Glutamatergic neuron (in vitro differentiated cells): ENCODE measurements at regions not wholly inside any gene's neighbourhood (a gene's known extent, or its start where the extent isn't known, plus 50 kb on each side); places are given as distances from the start of the nearest gene placed in this dataset.

Experiments
- DNase-seq: peaks from one replicate; pipeline ENCODE4 v3.0.0; 2022
- H3K27ac Mint-ChIP-seq: one replicate; pipeline ENCODE4 v1.8.0; 2020; ENCODE audit warnings: mild to moderate bottlenecking, mixed read lengths, inconsistent platforms; ENCODE audit not compliant: unreplicated experiment
- H3K27me3 Mint-ChIP-seq: one replicate; pipeline ENCODE4 v1.8.0; 2020; ENCODE audit warnings: mild to moderate bottlenecking, moderate library complexity, mixed read lengths, inconsistent platforms; ENCODE audit not compliant: unreplicated experiment
- H3K36me3 Mint-ChIP-seq: one replicate; pipeline ENCODE4 v1.8.0; 2020; ENCODE audit warnings: mild to moderate bottlenecking, mixed read lengths, inconsistent platforms; ENCODE audit not compliant: unreplicated experiment
- H3K4me1 Mint-ChIP-seq: one replicate; pipeline ENCODE4 v1.8.0; 2020; ENCODE audit warnings: mild to moderate bottlenecking, low read depth, mixed read lengths, inconsistent platforms; ENCODE audit not compliant: unreplicated experiment
- H3K4me3 Mint-ChIP-seq: one replicate; pipeline ENCODE4 v1.8.0; 2020; ENCODE audit warnings: mild to moderate bottlenecking, mixed read lengths, inconsistent platforms; ENCODE audit not compliant: unreplicated experiment
- H3K9me3 Mint-ChIP-seq: one replicate; pipeline ENCODE4 v1.8.0; 2020; ENCODE audit warnings: mild to moderate bottlenecking, moderate library complexity, mixed read lengths, inconsistent platforms; ENCODE audit not compliant: unreplicated experiment
- TF ChIP-seq, protein P1 (sequence below): fragments of 200-600 bp; sonication (generic); IDR thresholded peaks from one replicate; pipeline ENCODE4 v1.5.0; 2021; ENCODE audit not compliant: partially characterized antibody, unreplicated experiment

DNA sequence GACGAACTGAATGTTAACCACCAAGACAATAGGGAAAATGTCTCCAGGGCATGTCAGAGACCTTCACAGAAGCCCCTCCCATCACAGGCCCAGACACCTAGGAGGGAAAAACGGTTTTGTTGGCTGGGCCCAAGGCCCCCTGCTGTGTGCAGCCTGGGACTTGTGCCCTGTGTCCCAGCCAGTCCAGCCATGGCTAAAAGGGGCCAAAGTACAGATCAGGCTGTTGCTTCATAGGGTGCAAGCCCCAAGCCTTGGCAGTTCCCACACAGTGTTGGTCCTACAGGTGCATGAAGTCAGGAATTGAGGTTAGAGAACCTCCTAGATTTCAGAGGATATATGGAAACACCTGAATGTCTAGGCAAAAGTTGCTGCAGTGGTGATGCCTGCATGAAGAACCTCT, 428.7 kb downstream of the SUCLA2 start:
- no peak overlapping the region for H3K27ac Mint-ChIP-seq
- no peak overlapping the region for H3K4me3 Mint-ChIP-seq
- H3K4me1 Mint-ChIP-seq, result no peaks in the 10 kb centered on the region
- no peaks in the 10 kb centered on the region for H3K27me3 Mint-ChIP-seq
- peaks cover 5% of the 10 kb centered on the region for H3K9me3 Mint-ChIP-seq
- DNase-seq, result no peak
- TF ChIP-seq, protein P1, sequence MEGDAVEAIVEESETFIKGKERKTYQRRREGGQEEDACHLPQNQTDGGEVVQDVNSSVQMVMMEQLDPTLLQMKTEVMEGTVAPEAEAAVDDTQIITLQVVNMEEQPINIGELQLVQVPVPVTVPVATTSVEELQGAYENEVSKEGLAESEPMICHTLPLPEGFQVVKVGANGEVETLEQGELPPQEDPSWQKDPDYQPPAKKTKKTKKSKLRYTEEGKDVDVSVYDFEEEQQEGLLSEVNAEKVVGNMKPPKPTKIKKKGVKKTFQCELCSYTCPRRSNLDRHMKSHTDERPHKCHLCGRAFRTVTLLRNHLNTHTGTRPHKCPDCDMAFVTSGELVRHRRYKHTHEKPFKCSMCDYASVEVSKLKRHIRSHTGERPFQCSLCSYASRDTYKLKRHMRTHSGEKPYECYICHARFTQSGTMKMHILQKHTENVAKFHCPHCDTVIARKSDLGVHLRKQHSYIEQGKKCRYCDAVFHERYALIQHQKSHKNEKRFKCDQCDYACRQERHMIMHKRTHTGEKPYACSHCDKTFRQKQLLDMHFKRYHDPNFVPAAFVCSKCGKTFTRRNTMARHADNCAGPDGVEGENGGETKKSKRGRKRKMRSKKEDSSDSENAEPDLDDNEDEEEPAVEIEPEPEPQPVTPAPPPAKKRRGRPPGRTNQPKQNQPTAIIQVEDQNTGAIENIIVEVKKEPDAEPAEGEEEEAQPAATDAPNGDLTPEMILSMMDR, result no peak
- H3K36me3 Mint-ChIP-seq, result peaks cover 10% of the 10 kb centered on the region

DNA sequence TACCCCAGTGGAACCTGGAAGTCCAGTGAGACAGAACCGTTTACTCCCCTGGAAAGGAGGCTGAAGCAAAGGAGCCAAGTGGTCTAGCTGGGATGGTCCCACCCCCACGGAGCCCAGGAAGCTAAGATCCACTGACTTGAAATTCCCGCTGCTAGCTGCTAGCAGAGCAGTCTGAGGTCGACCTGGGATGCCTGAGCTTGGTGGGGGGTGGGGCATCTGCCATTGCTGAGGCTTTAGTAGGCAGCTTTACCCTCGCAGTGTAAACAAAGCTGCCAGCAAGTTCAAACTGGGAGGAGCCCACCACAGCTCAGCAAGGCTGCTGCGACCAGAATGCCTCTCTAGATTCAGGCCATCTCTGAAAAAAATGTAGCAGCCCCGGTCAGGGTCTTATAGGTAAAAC, 437.0 kb downstream of the SUCLA2 start:
- DNase-seq, result no peak

DNA sequence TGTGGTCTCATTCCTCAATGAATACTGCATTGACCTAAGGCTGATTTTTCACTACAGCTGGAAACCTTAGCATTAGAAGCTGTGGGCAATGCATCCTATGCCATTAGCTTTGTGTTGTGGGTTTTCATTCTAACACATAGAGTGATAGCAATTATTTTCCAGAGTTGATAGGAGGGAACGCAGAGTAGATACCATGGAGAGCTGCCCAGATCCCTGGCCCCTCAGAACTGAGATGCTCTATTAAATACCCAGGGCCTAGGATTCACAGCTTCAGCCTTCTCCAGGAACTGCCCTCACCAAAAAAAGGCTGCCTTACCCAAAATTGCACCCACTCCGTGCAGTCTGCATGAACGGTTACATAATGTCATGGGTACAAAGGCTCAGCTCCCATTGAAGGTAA, 444.4 kb downstream of the SUCLA2 start:
- H3K4me1 Mint-ChIP-seq, result peaks cover 3% of the 10 kb centered on the region
- H3K36me3 Mint-ChIP-seq, result no peaks in the 10 kb centered on the region
- no peak for DNase-seq
- TF ChIP-seq, protein P1, result no peak
- no peak overlapping the region for H3K27ac Mint-ChIP-seq
- H3K27me3 Mint-ChIP-seq, result peaks cover 2% of the 10 kb centered on the region
- no peak overlapping the region for H3K4me3 Mint-ChIP-seq
- H3K9me3 Mint-ChIP-seq, result no peaks in the 10 kb centered on the region

More for the DNA sequence above, 437.0 kb downstream of the SUCLA2 start:
- peaks cover 3% of the 10 kb centered on the region for H3K9me3 Mint-ChIP-seq
- H3K27ac Mint-ChIP-seq, result no peak overlapping the region
- H3K36me3 Mint-ChIP-seq, result no peaks in the 10 kb centered on the region
- H3K27me3 Mint-ChIP-seq, result no peaks in the 10 kb centered on the region
- no peak overlapping the region for H3K4me3 Mint-ChIP-seq
- H3K4me1 Mint-ChIP-seq, result no peaks in the 10 kb centered on the region
- TF ChIP-seq, protein P1, result no peak

DNA sequence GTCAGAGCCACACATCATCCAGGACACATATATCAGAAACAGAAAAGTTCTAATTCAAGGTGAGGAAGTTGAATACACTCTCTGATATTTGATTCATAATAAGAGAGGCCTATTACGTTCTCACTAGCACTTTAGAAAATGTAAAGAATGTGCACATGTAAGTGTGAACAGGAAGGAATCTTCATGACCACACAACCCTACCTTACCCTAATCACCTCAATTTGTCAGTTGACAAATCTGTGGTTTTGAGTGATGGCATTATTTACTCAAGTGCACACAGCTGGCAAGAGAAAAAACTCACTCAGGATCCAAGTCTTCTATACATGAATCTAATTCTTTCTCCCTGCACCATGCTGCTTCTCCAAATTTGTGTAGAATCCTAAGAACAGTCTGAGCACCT, 445.8 kb downstream of the SUCLA2 start:
- no peak overlapping the region for H3K27ac Mint-ChIP-seq
- peaks cover 3% of the 10 kb centered on the region for H3K4me1 Mint-ChIP-seq
- DNase-seq, result no peak
- H3K4me3 Mint-ChIP-seq, result no peak overlapping the region
- peaks cover 2% of the 10 kb centered on the region for H3K27me3 Mint-ChIP-seq
- TF ChIP-seq, protein P1, result no peak
- no peaks in the 10 kb centered on the region for H3K9me3 Mint-ChIP-seq
- H3K36me3 Mint-ChIP-seq, result no peaks in the 10 kb centered on the region

DNA sequence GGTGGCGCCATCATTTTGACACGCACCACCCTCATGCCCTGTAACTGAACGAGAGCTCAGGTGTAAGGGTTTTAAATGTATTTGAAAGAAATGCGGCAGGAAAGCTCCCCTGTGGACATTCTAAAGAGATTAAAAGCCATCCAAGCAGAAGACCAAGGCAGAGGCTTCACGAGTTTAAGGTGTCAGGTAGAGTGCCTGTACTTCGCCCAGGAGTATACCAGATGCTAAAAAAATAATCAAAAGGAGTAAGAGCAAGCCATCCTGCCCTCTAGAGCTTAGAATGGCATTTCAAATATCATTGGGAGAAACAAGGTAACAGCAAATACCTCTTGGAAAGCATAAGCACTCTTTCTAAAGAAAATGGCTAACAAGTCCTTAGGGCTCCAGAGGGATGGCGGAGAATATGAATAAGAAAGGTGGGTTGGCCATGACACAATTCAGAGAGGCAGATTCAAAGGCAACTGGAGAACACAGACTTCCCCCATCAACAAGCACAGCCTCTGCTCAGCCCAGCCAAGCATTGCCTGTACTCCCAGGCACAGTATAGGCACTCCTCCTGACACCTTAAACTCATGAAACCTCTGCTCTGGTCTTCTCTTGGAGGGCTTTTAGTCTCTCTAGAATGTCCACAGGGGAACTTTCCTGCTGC, 447.6 kb downstream of the SUCLA2 start:
- no peaks in the 10 kb centered on the region for H3K36me3 Mint-ChIP-seq
- no peak overlapping the region for H3K4me3 Mint-ChIP-seq
- H3K27ac Mint-ChIP-seq, result no peak overlapping the region
- H3K9me3 Mint-ChIP-seq, result no peaks in the 10 kb centered on the region
- peaks cover 3% of the 10 kb centered on the region for H3K4me1 Mint-ChIP-seq
- H3K27me3 Mint-ChIP-seq, result peaks cover 2% of the 10 kb centered on the region
- TF ChIP-seq, protein P1, result no peak
- no peak for DNase-seq
